Mesothelial cell of epicardium (in vitro differentiated cells): ENCODE measurements at regions not wholly inside any gene's neighbourhood (a gene's known extent, or its start where the extent isn't known, plus 50 kb on each side); places are given as distances from the start of the nearest gene placed in this dataset.

Source experiments
- DNase-seq, 2 experiments: peaks; one replicate each; pipeline ENCODE4 v3.0.0; 2021; ENCODE audit warnings: low spot score in 2 of 2; ENCODE audit not compliant: unreplicated experiment in 2 of 2
- H3K27ac Mint-ChIP-seq: 2 replicates; pipeline ENCODE4 v1.8.0; 2021; ENCODE audit warnings: mixed read lengths
- H3K27me3 Mint-ChIP-seq: 2 replicates; pipeline ENCODE4 v1.8.0; 2021; ENCODE audit warnings: low read depth, mixed read lengths
- H3K36me3 Mint-ChIP-seq: 2 replicates; pipeline ENCODE4 v1.8.0; 2021; ENCODE audit warnings: mixed read lengths
- H3K4me1 Mint-ChIP-seq: 2 replicates; pipeline ENCODE4 v1.8.0; 2021; ENCODE audit warnings: mixed read lengths
- H3K4me3 Mint-ChIP-seq: 2 replicates; pipeline ENCODE4 v1.8.0; 2021; ENCODE audit warnings: mild to moderate bottlenecking, moderate library complexity, mixed read lengths
- H3K9me3 Mint-ChIP-seq: 2 replicates; pipeline ENCODE4 v1.8.0; 2021; ENCODE audit warnings: mixed read lengths
- CTCF ChIP-seq: fragments of 200-600 bp; sonication (generic); IDR thresholded peaks from one replicate; pipeline ENCODE4 v1.5.0; 2021; ENCODE audit warnings: antibody characterized with exemption; ENCODE audit not compliant: unreplicated experiment

- H3K27ac Mint-ChIP-seq, result no peak overlapping the region
- H3K27me3 Mint-ChIP-seq, result no peaks in the 10 kb centered on the region
- no peaks in the 10 kb centered on the region for H3K36me3 Mint-ChIP-seq
- TF ChIP-seq CTCF, result no peak
- no peak for DNase-seq
- no peaks in the 10 kb centered on the region for H3K4me1 Mint-ChIP-seq
- H3K4me3 Mint-ChIP-seq, result no peak overlapping the region
- H3K9me3 Mint-ChIP-seq, result no peaks in the 10 kb centered on the region
Measured at GRCh38 chr5:91830361-91830953, 447.3 kb upstream of the ARRDC3 start.

- Mint-ChIP-seq H3K9me3 (peaks cover 12% of the 10 kb centered on the region), H3K27me3 (no peaks in the 10 kb centered on the region), H3K27ac (no peak overlapping the region), H3K4me3 (no peak overlapping the region), H3K4me1 (no peaks in the 10 kb centered on the region), H3K36me3 (no peaks in the 10 kb centered on the region)
- TF ChIP-seq CTCF, result no peak
- no peak for DNase-seq
Measured at GRCh38 chr5:91825618-91826017, 442.5 kb upstream of the ARRDC3 start.

- Mint-ChIP-seq H3K27me3 (no peaks in the 10 kb centered on the region), H3K4me1 (no peaks in the 10 kb centered on the region), H3K36me3 (no peaks in the 10 kb centered on the region), H3K4me3 (no peak overlapping the region), H3K27ac (no peak overlapping the region), H3K9me3 (peaks cover 12% of the 10 kb centered on the region)
- DNase-seq, result no peak
- no peak for TF ChIP-seq CTCF
Measured at GRCh38 chr5:91824406-91824805, 441.3 kb upstream of the ARRDC3 start.

GRCh38 chr5:91820874-91821273 is 437.8 kb upstream of the ARRDC3 start:
- no peak overlapping the region for H3K27ac Mint-ChIP-seq
- no peak for DNase-seq
- no peak overlapping the region for H3K4me3 Mint-ChIP-seq
- no peaks in the 10 kb centered on the region for H3K27me3 Mint-ChIP-seq
- peaks cover 12% of the 10 kb centered on the region for H3K9me3 Mint-ChIP-seq
- H3K4me1 Mint-ChIP-seq, result peaks cover 4% of the 10 kb centered on the region
- TF ChIP-seq CTCF, result no peak
- H3K36me3 Mint-ChIP-seq, result no peaks in the 10 kb centered on the region

- peaks cover 7% of the 10 kb centered on the region for H3K4me1 Mint-ChIP-seq
- no peak for DNase-seq
Measured at GRCh38 chr5:91816681-91817080, 433.6 kb upstream of the ARRDC3 start.

More at GRCh38 chr5:91816681-91817080, 433.6 kb upstream of the ARRDC3 start:
- no peak for TF ChIP-seq CTCF
- no peak overlapping the region for H3K27ac Mint-ChIP-seq
- H3K36me3 Mint-ChIP-seq, result peaks cover 5% of the 10 kb centered on the region
- no peak overlapping the region for H3K4me3 Mint-ChIP-seq
- peaks cover 23% of the 10 kb centered on the region for H3K9me3 Mint-ChIP-seq
- no peaks in the 10 kb centered on the region for H3K27me3 Mint-ChIP-seq
